ENCODE measurements at regions not wholly inside any gene's neighbourhood (a gene's known extent, or its start where the extent isn't known, plus 50 kb on each side); places are given as distances from the start of the nearest gene placed in this dataset.

DNA sequence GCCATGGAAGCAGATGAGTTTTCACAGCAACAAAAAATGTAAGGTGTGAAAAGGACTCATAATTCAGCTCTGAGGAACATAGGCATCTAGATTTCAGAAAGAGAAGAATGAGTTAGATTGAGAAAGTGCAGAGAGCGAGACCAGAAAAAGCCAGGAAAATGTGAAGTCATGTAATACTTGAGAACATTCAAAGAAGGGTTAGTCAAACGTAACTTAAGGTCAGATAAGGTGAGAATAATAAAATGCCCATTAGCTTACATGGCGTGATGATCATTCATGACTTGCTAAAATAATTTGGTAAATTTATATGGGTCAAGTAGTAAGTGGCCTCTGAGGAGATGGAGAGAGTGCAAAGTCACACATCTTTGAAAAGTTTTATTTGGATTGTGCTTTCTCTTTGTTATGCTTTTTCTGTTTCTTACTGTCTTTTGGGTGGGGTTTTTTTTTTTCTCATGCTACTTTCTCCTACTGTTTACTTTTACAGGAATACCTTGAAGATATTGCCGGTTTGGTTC lies 271.8 kb upstream of the NRG3 start:
- TF ChIP-seq, protein P1, sequence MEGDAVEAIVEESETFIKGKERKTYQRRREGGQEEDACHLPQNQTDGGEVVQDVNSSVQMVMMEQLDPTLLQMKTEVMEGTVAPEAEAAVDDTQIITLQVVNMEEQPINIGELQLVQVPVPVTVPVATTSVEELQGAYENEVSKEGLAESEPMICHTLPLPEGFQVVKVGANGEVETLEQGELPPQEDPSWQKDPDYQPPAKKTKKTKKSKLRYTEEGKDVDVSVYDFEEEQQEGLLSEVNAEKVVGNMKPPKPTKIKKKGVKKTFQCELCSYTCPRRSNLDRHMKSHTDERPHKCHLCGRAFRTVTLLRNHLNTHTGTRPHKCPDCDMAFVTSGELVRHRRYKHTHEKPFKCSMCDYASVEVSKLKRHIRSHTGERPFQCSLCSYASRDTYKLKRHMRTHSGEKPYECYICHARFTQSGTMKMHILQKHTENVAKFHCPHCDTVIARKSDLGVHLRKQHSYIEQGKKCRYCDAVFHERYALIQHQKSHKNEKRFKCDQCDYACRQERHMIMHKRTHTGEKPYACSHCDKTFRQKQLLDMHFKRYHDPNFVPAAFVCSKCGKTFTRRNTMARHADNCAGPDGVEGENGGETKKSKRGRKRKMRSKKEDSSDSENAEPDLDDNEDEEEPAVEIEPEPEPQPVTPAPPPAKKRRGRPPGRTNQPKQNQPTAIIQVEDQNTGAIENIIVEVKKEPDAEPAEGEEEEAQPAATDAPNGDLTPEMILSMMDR (IDR thresholded peaks at IDR 0.05), result no peak
- no peak for TF ChIP-seq POLR2A (IDR thresholded peaks at IDR 0.05; ENCODE audit: low read depth)
- no peak for TF ChIP-seq POLR2AphosphoS5 (IDR thresholded peaks at IDR 0.05)
- TF ChIP-seq EP300 (IDR thresholded peaks at IDR 0.05), result no peak

Data from esophagus muscularis mucosa (tissue), 4 donors.